ENCODE measurements at regions not wholly inside any gene's neighbourhood (a gene's known extent, or its start where the extent isn't known, plus 50 kb on each side); places are given as distances from the start of the nearest gene placed in this dataset.
A peak's percentile ranks its signal among the peaks of the same experiment; 100 is the strongest.

GRCh38 chr13:22176968-22177520 lies 506.2 kb downstream of the FGF9 start:
- H4K8ac ChIP-seq (ENCODE audit: low read depth in 2 of 2, low read length in 2 of 2) = no peak overlapping the region
- H3K4me1 ChIP-seq (ENCODE audit: control insufficient read depth, insufficient read depth, low read length) = peaks cover 3% of the 10 kb centered on the region
- H3K23ac ChIP-seq (ENCODE audit: low read depth, low read length) = no peak overlapping the region
- H3K9ac ChIP-seq (ENCODE audit: low read depth, low read length) = no peak overlapping the region
- no peak overlapping the region for H2AFZ ChIP-seq (replicated peaks; ENCODE audit: low read length, poor library complexity)
- intact Hi-C loops (cut with micrococcal nuclease) = no loop called here
- POLR2A ChIA-PET (ENCODE audit: unreplicated experiment) = no interaction called here
- no peak overlapping the region for H4K5ac ChIP-seq (ENCODE audit: low read depth, low read length)
- no peak overlapping the region for H2BK15ac ChIP-seq (ENCODE audit: low read depth, low read length)
- dilution Hi-C loops (cut with HindIII; ENCODE audit: low sequenced_read_pairs, unreplicated experiment) = no loop called here
- H3K18ac ChIP-seq (ENCODE audit: low read depth, low read length) = no peak overlapping the region
- no peaks in the 10 kb centered on the region for H3K27me3 ChIP-seq (ENCODE audit: control insufficient read depth, insufficient read depth, low read length)
- ATAC-seq (ENCODE audit: low read depth) (no peak), DNase-seq (peak; percentile 43)
- no peak overlapping the region for H2BK5ac ChIP-seq (ENCODE audit: low read depth, low read length, poor library complexity, severe bottlenecking)
- WGBS, 2 experiments (ENCODE audit: extremely low coverage in 2 of 2, insufficient read length in 1 of 2) = 54% methylated on average over 4 of the region's 4 CpGs; no CpG with 5 or more reads in 1 of the 2 experiments
- no peak overlapping the region for H3K4me2 ChIP-seq (ENCODE audit: low read depth, low read length)
- H3K9me3 ChIP-seq (ENCODE audit: control insufficient read depth, insufficient read depth, low read length) = peaks cover 5% of the 10 kb centered on the region
- no peak overlapping the region for H2AK9ac ChIP-seq (replicated peaks; ENCODE audit: low read depth, low read length, poor library complexity)
- no peaks in the 10 kb centered on the region for H3K79me1 ChIP-seq (ENCODE audit: low read depth in 1 of 2, low read length in 2 of 2)
- no peak overlapping the region for H3K56ac ChIP-seq (ENCODE audit: extremely low read depth, insufficient read depth, low read length)
- no peak overlapping the region for H4K91ac ChIP-seq (ENCODE audit: insufficient read depth, low read depth, low read length)
- no peak for TF ChIP-seq RAD21 (IDR thresholded peaks at IDR 0.05; ENCODE audit: low read length)
- TF ChIP-seq MAZ (IDR thresholded peaks at IDR 0.05; ENCODE audit: borderline replicate concordance, low read depth, low read length) = no peak
- TF ChIP-seq MAFK (IDR thresholded peaks at IDR 0.05; ENCODE audit: low read depth, low read length) = no peak
- no peak for TF ChIP-seq BHLHE40 (IDR thresholded peaks at IDR 0.05; ENCODE audit: low read depth, low read length)
- TF ChIP-seq CEBPB (IDR thresholded peaks at IDR 0.05; ENCODE audit: low read depth, low read length) = no peak
- TF ChIP-seq CTCF (conservative IDR thresholded peaks at IDR 0.05; ENCODE audit: low read depth, low read length) = no peak
- no peak for TF ChIP-seq RCOR1 (IDR thresholded peaks at IDR 0.05; ENCODE audit: insufficient replicate concordance, low read length)
- TF ChIP-seq FOS (IDR thresholded peaks at IDR 0.05; ENCODE audit: low read depth, low read length) = no peak
- TF ChIP-seq USF2 (IDR thresholded peaks at IDR 0.05; ENCODE audit: low read depth, low read length) = no peak
- TF ChIP-seq CHD1 (IDR thresholded peaks at IDR 0.05; ENCODE audit: low read depth, low read length) = no peak
- in situ Hi-C loops (cut with MboI; ENCODE audit: low sequenced_read_pairs) = no loop called here
- no peaks in the 10 kb centered on the region for H3K36me3 ChIP-seq (ENCODE audit: control insufficient read depth, insufficient read depth, low read length)
- BruUV-seq (replicated peaks) = no TSS peak
- H2BK20ac ChIP-seq (ENCODE audit: low read depth, low read length) = no peak overlapping the region
- H3K27ac ChIP-seq (ENCODE audit: insufficient read depth, low read length) = no peak overlapping the region
- no peak overlapping the region for H3K4me3 ChIP-seq (ENCODE audit: insufficient read depth, low read depth, low read length)
- CTCF ChIA-PET = no interaction called here
- H2AK5ac ChIP-seq (ENCODE audit: low read depth, low read length) = no peak overlapping the region
- no peak overlapping the region for H3K4ac ChIP-seq (ENCODE audit: low read depth, low read length)
- no peaks in the 10 kb centered on the region for H4K20me1 ChIP-seq (ENCODE audit: insufficient read depth, low read length)
- H2BK120ac ChIP-seq (ENCODE audit: low read depth, low read length) = 0 out of 2 replicates have a peak overlapping the region, but pooled peaks have one; percentile 16
- H3K9me1 ChIP-seq (ENCODE audit: insufficient read depth, low read length) = peaks cover 5% of the 10 kb centered on the region
- H3K14ac ChIP-seq (replicated peaks; ENCODE audit: low read depth, low read length) = 0 out of 2 replicates have a peak overlapping the region, but pooled peaks have one; percentile 23
